Naive thymus-derived CD4-positive, alpha-beta T cell (primary cell): ENCODE measurements at regions not wholly inside any gene's neighbourhood (a gene's known extent, or its start where the extent isn't known, plus 50 kb on each side); places are given as distances from the start of the nearest gene placed in this dataset.
"Not testable (repeated sequence)": the region's sequence is repeated elsewhere in the genome, so short reads cannot be mapped to it uniquely, and the experiment has no call there.

Experiments used
- ATAC-seq: fragments of 150-1000 bp; cut with Tn5 transposase; 2 replicates; pipeline ENCODE4 v1.10.0; 2021; ENCODE audit warnings: mild to moderate bottlenecking, moderate library complexity
- CTCF ChIA-PET: fragments of 350-600 bp; sonication (Branson Sonifier 250); formaldehyde crosslinking; loops from one replicate; lab custom pipeline; 2021; ENCODE audit warnings: antibody characterized with exemption; lab: Charles Lee
- POLR2A ChIA-PET: fragments of 350-600 bp; sonication (Branson Sonifier 250); formaldehyde crosslinking; loops from one replicate; lab custom pipeline; 2021; ENCODE audit warnings: antibody characterized with exemption, inconsistent platforms; lab: Charles Lee
- DNase-seq, 9 donors: peaks; one replicate each; pipeline versions ENCODE4 v3.0.0 to v3.0.0-alpha.2; 2020 to 2022; ENCODE audit warnings: mixed read lengths in 1 of 9
- H3K27ac ChIP-seq: one replicate; pipeline ENCODE4 v1.7.0; 2013; ENCODE audit warnings: mild to moderate bottlenecking, low read depth, low read length, moderate library complexity
- H3K27me3 ChIP-seq, 2 donors: one replicate each; pipeline ENCODE4 v1.7.0; 2013; ENCODE audit warnings: low read length in 2 of 2, mild to moderate bottlenecking in 2 of 2, moderate library complexity in 2 of 2; ENCODE audit not compliant: control insufficient read depth in 2 of 2, insufficient read depth in 2 of 2
- H3K36me3 ChIP-seq, 3 experiments: 1 replicate in 2 of 3; 2 replicates in 1 of 3; pipeline ENCODE4 v1.7.0; 2013; ENCODE audit warnings: low read length in 3 of 3, mild to moderate bottlenecking in 3 of 3, moderate library complexity in 1 of 3; ENCODE audit not compliant: insufficient read depth in 3 of 3, control insufficient read depth in 2 of 3
- H3K4me1 ChIP-seq, 2 donors: one replicate each; pipeline ENCODE4 v1.7.0; 2013; ENCODE audit warnings: low read length in 2 of 2, mild to moderate bottlenecking in 2 of 2, moderate library complexity in 1 of 2; ENCODE audit not compliant: control insufficient read depth in 2 of 2, insufficient read depth in 2 of 2
- H3K4me3 ChIP-seq: 2 replicates; pipeline ENCODE4 v1.7.0; 2013; ENCODE audit warnings: mild to moderate bottlenecking, low read length
- H3K9me3 ChIP-seq, 3 experiments: 1 replicate in 2 of 3; 2 replicates in 1 of 3; pipeline ENCODE4 v1.7.0; 2013; ENCODE audit warnings: low read length in 3 of 3; ENCODE audit not compliant: control insufficient read depth in 2 of 3
- H3K27ac Mint-ChIP-seq, 9 donors: one replicate each; pipeline ENCODE4 v1.8.0; 2020 to 2022; ENCODE audit warnings: mixed read lengths in 9 of 9, mild to moderate bottlenecking in 8 of 9, moderate library complexity in 5 of 9, inconsistent platforms in 2 of 9
- H3K27me3 Mint-ChIP-seq, 5 donors: one replicate each; pipeline ENCODE4 v1.8.0; 2021 to 2022; ENCODE audit warnings: mixed read lengths in 5 of 5, mild to moderate bottlenecking in 1 of 5
- H3K36me3 Mint-ChIP-seq, 5 donors: one replicate each; pipeline ENCODE4 v1.8.0; 2020 to 2022; ENCODE audit warnings: mixed read lengths in 5 of 5, mild to moderate bottlenecking in 3 of 5, inconsistent platforms in 1 of 5
- H3K4me1 Mint-ChIP-seq, 7 donors: one replicate each; pipeline ENCODE4 v1.8.0; 2020 to 2022; ENCODE audit warnings: mixed read lengths in 7 of 7, mild to moderate bottlenecking in 3 of 7, inconsistent platforms in 1 of 7
- H3K4me3 Mint-ChIP-seq, 10 donors: one replicate each; pipeline ENCODE4 v1.8.0; 2020 to 2022; ENCODE audit warnings: mild to moderate bottlenecking in 10 of 10, mixed read lengths in 10 of 10, moderate library complexity in 6 of 10, inconsistent platforms in 2 of 10
- H3K9me3 Mint-ChIP-seq, 11 donors: one replicate each; pipeline ENCODE4 v1.8.0; 2020 to 2022; ENCODE audit warnings: mixed read lengths in 11 of 11, mild to moderate bottlenecking in 4 of 11, inconsistent platforms in 1 of 11, moderate library complexity in 1 of 11
- intact Hi-C, 2 donors: fragments of 100-400 bp; cut with micrococcal nuclease; formaldehyde crosslinking; loops; one replicate each; pipeline ENCODE4 v1.15.1; 2023

DNA sequence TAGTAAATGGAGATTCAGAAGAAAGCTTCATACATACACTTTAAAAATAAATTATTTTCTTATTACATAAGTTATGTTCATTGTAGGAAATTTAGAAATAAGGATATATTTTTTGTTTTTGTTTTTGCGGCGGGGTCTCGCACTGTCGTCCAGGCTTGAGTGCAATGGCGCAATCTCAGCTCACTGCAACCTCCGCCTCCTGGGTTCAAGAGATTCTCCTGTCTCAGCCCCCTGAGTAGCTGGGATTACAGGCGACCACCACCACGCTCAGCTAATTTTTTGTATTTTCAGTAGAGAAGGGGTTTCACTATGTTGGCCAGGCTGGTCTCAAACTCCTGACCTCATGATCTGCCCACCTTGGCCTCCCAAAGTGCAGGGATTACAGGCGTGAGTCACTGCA lies 71.7 kb upstream of the TSC22D2 start:
- H3K36me3 ChIP-seq, intact Hi-C loops, H3K4me1 Mint-ChIP-seq, ATAC-seq, H3K4me3 Mint-ChIP-seq, H3K27me3 ChIP-seq, H3K4me3 ChIP-seq, H3K9me3 Mint-ChIP-seq, H3K36me3 Mint-ChIP-seq, H3K27ac ChIP-seq, CTCF ChIA-PET, H3K27ac Mint-ChIP-seq, POLR2A ChIA-PET, DNase-seq, H3K4me1 ChIP-seq, H3K9me3 ChIP-seq: not testable (repeated sequence)
- peaks cover 13 to 21% (median 13%) of the 10 kb centered on the region in 5 donors for H3K27me3 Mint-ChIP-seq

DNA sequence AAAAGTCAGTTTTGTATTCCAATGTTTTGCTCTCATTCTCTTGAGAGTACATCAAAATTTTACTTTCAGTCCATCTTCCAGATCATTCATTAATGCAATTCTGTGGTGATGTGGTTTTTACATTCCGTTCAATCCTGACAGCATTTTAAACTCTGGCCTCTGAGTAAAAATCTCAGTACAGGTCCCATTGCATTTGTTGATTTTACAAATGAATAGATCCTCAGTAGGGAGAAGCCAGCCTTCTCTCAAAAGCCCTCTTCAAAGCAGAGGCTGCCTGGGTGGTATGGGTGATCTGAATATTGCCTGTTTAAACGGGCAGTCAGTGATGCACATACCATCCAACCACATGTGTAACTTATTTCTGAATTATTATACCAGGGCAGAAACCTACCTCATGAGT lies 72.5 kb upstream of the TSC22D2 start:
- Mint-ChIP-seq H3K4me3 (no peak overlapping the region), H3K27ac (no peak overlapping the region), H3K27me3 (peaks cover 13 to 21% (median 13%) of the 10 kb centered on the region in 5 donors), H3K4me1 (no peaks in the 10 kb centered on the region), H3K36me3 (no peaks in the 10 kb centered on the region), H3K9me3 (peaks cover 0 to 6% (median 0%) of the 10 kb centered on the region in 11 donors)
- DNase-seq (no peak), ATAC-seq (no peak)
- POLR2A ChIA-PET, result no interaction called here
- CTCF ChIA-PET, result no interaction called here
- no peaks in the 10 kb centered on the region for H3K27me3 ChIP-seq
- H3K4me3 ChIP-seq, result no peak overlapping the region
- H3K9me3 ChIP-seq, result no peaks in the 10 kb centered on the region
- no peaks in the 10 kb centered on the region for H3K36me3 ChIP-seq
- H3K27ac ChIP-seq, result no peak overlapping the region
- no peaks in the 10 kb centered on the region for H3K4me1 ChIP-seq
- intact Hi-C loops, result no loop called here

GRCh38 chr3:150334974-150335373 lies 73.1 kb upstream of the TSC22D2 start:
- Mint-ChIP-seq H3K4me1 (no peaks in the 10 kb centered on the region), H3K27ac (no peak overlapping the region), H3K9me3 (peaks cover 0 to 6% (median 0%) of the 10 kb centered on the region in 11 donors), H3K4me3 (no peak overlapping the region), H3K36me3 (no peaks in the 10 kb centered on the region), H3K27me3 (peaks cover 13 to 19% (median 13%) of the 10 kb centered on the region in 5 donors)
- DNase-seq, result no peak
- ATAC-seq, result no peak
- intact Hi-C loops, result no loop called here
- ChIA-PET POLR2A (interaction anchor here (0.7 kb wide), 1 partner anchor 300 kb away, joined by 3 read pairs; no protein-coding TSS in a partner anchor), CTCF (no interaction called here)
- Histone ChIP-seq H3K9me3 (no peaks in the 10 kb centered on the region), H3K27me3 (no peaks in the 10 kb centered on the region), H3K4me3 (no peak overlapping the region), H3K27ac (no peak overlapping the region), H3K4me1 (no peaks in the 10 kb centered on the region), H3K36me3 (no peaks in the 10 kb centered on the region)

DNA sequence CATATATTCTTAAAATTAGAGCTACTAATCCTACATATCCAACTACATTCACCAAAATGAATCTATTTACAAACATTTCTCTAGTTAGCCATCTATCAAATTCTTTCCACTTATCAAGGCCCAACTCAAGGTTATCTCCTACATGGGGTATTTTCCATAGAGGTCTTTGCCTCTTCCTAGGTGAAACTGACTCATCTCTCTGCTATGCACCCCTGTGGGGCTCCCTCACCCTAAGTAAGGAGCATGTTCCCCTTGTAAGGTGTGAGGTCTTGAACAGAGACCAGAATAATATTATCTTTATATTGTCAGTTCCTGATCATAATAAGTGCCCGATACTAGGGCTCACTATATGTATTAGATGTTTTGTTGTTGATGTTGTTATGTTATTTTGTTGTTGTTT lies 74.6 kb upstream of the TSC22D2 start:
- Histone ChIP-seq H3K4me3 (no peak overlapping the region), H3K9me3 (no peaks in the 10 kb centered on the region), H3K36me3 (no peaks in the 10 kb centered on the region), H3K27me3 (no peaks in the 10 kb centered on the region), H3K4me1 (no peaks in the 10 kb centered on the region), H3K27ac (no peak overlapping the region)
- Mint-ChIP-seq H3K36me3 (no peaks in the 10 kb centered on the region), H3K4me3 (no peak overlapping the region), H3K4me1 (no peaks in the 10 kb centered on the region), H3K9me3 (peaks cover 0 to 6% (median 0%) of the 10 kb centered on the region in 11 donors), H3K27me3 (peaks cover 6 to 13% (median 12%) of the 10 kb centered on the region in 5 donors), H3K27ac (no peak overlapping the region)
- ChIA-PET POLR2A (no interaction called here), CTCF (interaction anchor here (0.6 kb wide), 1 partner anchor 107 kb away, joined by 3 read pairs; no protein-coding TSS in a partner anchor)
- ATAC-seq (no peak), DNase-seq (no peak)
- intact Hi-C loops, result no loop called here

DNA sequence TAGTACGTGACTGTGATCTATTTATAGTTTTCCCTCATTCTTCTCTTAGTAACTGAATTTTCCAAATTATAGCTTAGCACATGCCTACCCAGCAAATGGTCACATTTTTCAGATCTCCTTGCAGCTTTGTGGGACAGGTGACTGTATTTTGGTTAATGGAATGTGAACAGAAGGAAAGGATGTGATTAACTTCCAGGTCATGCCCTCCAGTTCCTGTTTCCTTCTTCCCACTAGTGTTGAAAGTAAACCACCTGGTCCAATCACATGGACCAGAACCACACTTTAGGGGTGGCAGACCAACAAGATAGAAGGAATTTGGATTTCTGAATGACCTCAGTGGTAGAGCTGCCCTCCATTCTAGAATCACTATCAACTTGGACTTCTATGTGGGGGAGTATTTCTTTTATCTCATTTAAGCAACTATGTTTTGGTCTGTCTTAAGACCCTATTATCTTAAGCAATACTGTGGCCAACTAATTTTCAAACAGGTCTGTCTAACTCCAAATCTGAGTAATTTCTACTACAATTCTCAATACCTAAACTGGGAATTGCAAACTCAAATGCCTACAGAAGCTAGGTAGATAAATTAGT lies 76.0 kb upstream of the TSC22D2 start:
- H3K27ac ChIP-seq, result no peak overlapping the region
- no peak overlapping the region for H3K27ac Mint-ChIP-seq
- no peaks in the 10 kb centered on the region for H3K9me3 Mint-ChIP-seq
- no peaks in the 10 kb centered on the region for H3K36me3 Mint-ChIP-seq
- CTCF ChIA-PET, result no interaction called here
- H3K4me1 Mint-ChIP-seq, result no peaks in the 10 kb centered on the region
- H3K4me3 ChIP-seq, result no peak overlapping the region
- POLR2A ChIA-PET, result no interaction called here
- H3K36me3 ChIP-seq, result no peaks in the 10 kb centered on the region
- DNase-seq (no peak), ATAC-seq (no peak)
- H3K9me3 ChIP-seq, result no peaks in the 10 kb centered on the region
- no peak overlapping the region for H3K4me3 Mint-ChIP-seq
- intact Hi-C loops, result no loop called here
- no peaks in the 10 kb centered on the region for H3K27me3 ChIP-seq
- peaks cover 5 to 16% (median 6%) of the 10 kb centered on the region in 5 donors for H3K27me3 Mint-ChIP-seq
- H3K4me1 ChIP-seq, result no peaks in the 10 kb centered on the region

DNA sequence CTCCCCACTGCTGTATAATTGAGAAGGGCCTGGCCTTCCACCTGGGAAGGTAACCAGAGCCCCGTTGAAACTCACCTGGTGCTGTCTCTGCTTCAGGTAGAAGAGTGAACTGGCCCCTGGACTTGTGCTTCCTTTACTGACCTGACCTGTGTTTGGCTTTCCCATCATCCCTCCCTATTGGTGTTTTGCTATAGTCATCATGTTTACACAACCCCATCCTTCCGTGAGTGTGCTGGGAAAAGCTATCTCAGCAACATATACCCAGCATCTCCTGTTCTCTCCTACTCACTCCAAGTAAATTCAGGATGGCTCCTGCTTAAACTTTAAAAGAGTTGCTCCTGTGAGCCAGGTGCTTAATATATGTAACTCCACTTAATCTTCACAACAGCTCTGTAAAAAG lies 77.2 kb upstream of the TSC22D2 start:
- H3K27ac Mint-ChIP-seq, result no peak overlapping the region
- Histone ChIP-seq H3K27me3 (no peaks in the 10 kb centered on the region), H3K36me3 (no peaks in the 10 kb centered on the region), H3K9me3 (no peaks in the 10 kb centered on the region), H3K4me3 (no peak overlapping the region), H3K27ac (no peak overlapping the region), H3K4me1 (no peaks in the 10 kb centered on the region)
- DNase-seq (no peak), ATAC-seq (no peak)
- ChIA-PET POLR2A (interaction anchor here (0.7 kb wide), 1 partner anchor 35 kb away, joined by 3 read pairs; no protein-coding TSS in a partner anchor), CTCF (no interaction called here)
- peaks cover 5 to 16% (median 7%) of the 10 kb centered on the region in 5 donors for H3K27me3 Mint-ChIP-seq
- H3K4me1 Mint-ChIP-seq, result no peaks in the 10 kb centered on the region
- H3K36me3 Mint-ChIP-seq, result no peaks in the 10 kb centered on the region
- intact Hi-C loops, result no loop called here
- H3K4me3 Mint-ChIP-seq, result no peak overlapping the region
- H3K9me3 Mint-ChIP-seq, result no peaks in the 10 kb centered on the region

DNA sequence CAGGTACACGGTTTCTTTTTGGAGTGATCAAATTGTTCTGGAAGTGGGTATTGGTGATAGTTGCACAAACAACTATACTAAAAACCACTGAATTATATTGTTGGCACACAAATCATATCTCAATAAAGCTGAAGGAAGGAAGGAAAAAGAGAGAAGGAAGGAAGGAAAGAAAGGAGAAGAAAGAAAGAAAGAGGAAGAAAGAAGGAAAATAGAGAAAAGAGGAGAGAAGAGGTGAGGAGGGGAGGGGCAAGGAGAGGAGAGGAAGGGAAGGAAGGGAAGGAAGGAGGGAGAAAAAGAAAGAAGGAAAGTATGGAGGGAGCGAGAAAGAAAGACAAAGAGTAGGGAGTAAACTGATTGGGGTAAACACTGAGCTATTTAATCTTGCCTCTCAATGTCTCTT lies 77.9 kb upstream of the TSC22D2 start:
- intact Hi-C loops, result no loop called here
- ATAC-seq (no peak), DNase-seq (no peak)
- peaks cover 5 to 21% (median 8%) of the 10 kb centered on the region in 5 donors for H3K27me3 Mint-ChIP-seq
- Histone ChIP-seq H3K27ac (no peak overlapping the region), H3K36me3 (no peaks in the 10 kb centered on the region), H3K27me3 (no peaks in the 10 kb centered on the region), H3K4me3 (no peak overlapping the region), H3K9me3 (no peaks in the 10 kb centered on the region), H3K4me1 (no peaks in the 10 kb centered on the region)
- no peak overlapping the region for H3K27ac Mint-ChIP-seq
- ChIA-PET POLR2A (no interaction called here), CTCF (no interaction called here)
- H3K36me3 Mint-ChIP-seq, result no peaks in the 10 kb centered on the region
- H3K9me3 Mint-ChIP-seq, result no peaks in the 10 kb centered on the region
- H3K4me1 Mint-ChIP-seq, result no peaks in the 10 kb centered on the region
- no peak overlapping the region for H3K4me3 Mint-ChIP-seq
